HG03575 (cell line): ENCODE measurements at regions not wholly inside any gene's neighbourhood (a gene's known extent, or its start where the extent isn't known, plus 50 kb on each side); places are given as distances from the start of the nearest gene placed in this dataset.

Source experiments
- ATAC-seq: cut with Tn5 transposase; IDR thresholded peaks from one replicate; pipeline ENCODE4 v1.9.1; 2021; ENCODE audit not compliant: unreplicated experiment, insufficient number of reproducible peaks, low FRiP score; ENCODE audit errors: extremely low read depth

- ATAC-seq, result no peak
Measured at GRCh38 chr6:155974811-155975323, 519.2 kb upstream of the NOX3 start.

- no peak for ATAC-seq
Measured at GRCh38 chr6:155974359-155974758, 518.7 kb upstream of the NOX3 start.

DNA sequence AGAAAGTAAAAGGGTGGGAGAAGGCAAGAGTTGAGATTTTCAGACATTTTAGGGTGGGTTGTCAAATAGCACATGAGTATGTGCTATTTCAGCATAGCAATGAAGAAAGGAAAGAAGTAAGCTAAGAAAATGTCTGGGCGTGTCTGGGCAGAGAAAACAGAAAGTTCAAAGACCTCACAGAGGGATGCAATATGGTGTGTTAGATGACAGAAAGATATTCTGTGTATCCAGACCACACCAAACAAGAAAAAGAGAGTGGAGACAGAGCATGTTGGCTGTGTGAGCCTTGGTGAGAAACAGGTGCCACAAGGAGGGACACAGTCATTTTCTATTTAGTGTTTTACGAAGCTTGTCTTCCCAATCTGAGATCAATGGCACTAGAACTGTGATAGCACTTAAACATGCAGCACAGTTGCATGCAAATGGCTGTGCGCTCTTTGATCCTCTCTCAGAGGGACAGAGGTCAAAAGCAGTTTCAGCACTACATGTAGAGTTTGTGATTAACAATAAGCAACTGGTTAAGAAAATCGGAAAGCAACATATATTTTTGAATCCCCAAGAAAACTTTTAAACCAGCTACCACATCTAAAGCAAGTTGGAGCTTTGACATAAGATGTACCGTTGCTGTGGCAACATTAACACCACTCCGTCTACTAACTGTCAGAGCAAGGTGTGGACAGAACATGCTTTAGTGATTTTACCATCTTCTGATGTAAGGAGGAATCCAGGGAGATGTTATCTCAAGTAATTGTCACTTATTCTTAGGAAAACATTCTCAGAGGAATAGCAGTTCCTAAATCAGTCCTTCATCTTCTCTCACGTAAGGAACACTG is 515.5 kb upstream of the NOX3 start:
- no peak for ATAC-seq

- ATAC-seq, result no peak
Measured at GRCh38 chr6:155970472-155970871, 514.8 kb upstream of the NOX3 start.

- ATAC-seq, result no peak
Measured at GRCh38 chr6:155968921-155969320, 513.3 kb upstream of the NOX3 start.

- no peak for ATAC-seq
Measured at GRCh38 chr6:155967322-155967721, 511.7 kb upstream of the NOX3 start.

DNA sequence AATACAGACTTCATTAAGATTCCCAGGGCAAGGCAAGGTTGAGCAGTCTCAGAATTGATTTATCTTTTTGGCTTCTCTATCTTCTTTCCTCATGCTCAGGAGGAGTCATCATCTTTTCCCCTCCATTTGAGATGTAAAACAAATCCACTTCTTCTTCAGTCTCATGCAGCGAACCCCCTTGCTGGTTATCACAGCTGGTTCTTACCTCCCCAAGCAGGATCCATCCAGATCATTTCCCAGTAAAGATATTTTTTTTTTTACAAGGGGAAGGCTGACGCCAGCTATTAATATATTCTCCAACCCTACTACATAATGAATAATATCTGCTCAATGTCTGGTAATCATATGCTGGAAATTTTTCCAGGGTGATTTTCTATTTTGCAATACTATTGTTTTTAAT is 508.9 kb upstream of the NOX3 start:
- ATAC-seq, result no peak

DNA sequence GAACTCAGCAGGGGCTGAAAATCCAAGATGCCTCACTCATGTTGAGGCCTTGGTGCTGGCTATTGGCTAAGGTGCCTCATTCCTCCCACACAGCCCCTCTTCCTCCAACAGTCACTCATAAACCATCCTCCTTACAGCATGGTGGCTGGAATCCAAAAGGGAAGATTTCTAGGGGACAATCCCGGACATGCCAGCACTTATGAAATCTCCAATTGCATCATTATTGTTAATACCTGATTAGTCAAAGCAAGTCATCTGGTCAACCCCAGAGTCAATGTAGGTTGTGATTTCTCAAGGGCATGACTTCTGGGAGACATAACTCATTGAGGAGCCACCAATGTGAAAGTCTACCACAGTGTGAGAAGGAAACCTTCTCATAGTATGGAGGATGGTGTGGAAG is 506.6 kb upstream of the NOX3 start:
- no peak for ATAC-seq

DNA sequence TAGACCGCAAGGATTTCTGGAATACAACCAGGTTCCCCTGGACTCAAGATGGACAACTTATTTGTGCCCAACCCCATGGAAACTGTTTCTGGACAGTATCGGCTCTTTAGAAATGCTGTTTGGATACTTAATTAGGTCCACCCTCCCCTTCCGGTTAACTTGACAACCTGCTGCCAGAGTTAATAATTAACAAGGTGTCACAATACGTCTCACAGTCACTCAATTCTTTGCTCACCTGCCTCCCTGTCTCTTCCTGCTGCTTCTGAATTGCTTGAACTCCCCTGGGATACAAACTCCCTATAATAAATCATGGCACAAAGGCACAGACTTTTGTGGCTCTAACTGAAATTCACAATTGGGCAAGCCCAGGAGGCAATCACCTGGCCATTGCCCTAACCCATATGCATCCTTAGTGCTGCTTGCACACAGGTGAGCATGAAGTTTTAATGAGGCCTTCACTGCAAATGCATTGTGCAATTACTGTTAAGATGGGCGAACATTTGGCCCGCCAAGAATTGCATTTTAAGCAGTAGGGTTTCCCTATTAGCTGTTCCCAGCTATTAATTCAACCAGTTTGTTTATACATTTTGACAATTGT is 504.4 kb upstream of the NOX3 start:
- ATAC-seq, result no peak

DNA sequence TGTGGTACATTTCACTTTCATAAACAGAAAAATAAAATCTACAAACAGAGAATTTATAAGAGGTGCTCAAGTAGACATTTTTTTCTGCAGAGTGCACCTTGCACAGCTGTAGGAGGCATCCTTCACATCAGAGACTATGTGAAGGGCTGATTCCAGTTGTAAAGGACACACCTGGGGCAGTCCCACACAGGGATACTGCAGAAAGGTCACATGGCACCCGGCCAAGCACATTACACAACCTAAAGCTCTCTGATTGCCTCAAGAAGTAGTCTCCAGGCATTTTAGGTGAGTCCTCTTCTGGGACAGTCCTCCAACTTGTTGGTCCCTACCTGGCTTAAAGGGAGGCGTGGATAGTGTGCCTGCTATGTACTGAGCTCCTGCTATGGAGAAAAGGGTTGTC is 502.9 kb upstream of the NOX3 start:
- ATAC-seq, result no peak

GRCh38 chr6:155955038-155955437 is 499.4 kb upstream of the NOX3 start:
- no peak for ATAC-seq

DNA sequence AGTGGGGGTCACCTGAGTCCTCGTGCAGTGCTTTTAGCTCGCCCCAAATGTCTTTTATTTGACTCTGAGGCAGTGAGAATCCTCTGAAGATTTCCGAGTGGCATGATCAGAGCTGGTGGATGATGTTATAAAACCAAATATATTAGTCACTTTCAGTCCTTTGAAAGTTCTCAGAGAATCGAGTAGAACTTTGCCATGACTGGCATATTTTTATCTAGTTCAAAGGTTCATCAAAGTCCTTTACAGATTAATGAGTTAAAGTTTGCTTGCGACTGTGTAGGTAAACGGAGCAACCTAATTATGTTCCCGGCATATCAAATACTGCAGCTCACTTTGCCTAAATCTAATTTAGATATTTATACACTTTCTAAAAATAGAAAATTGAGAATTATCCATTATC is 498.5 kb upstream of the NOX3 start:
- ATAC-seq, result no peak

GRCh38 chr6:155949256-155949655 is 493.6 kb upstream of the NOX3 start:
- no peak for ATAC-seq

DNA sequence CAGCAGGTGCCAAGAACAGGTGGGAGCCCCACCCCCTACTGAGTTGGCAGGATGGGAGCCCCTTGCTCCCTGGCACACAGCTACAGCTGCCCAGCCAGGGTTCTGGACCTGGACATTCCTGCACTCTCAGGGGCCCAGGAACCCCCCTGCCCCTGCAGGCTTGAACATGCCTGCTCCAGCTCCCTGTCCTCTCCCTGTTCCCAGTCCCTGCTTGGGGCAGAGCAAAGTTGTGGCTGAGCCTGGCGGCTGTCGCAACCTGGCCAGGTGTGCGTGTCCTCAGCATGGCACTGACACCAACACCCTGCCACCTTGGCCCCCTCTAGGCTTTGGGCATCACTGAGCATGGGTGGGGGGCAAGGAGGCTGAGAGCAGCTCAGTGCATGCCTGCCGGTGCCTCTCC is 491.2 kb upstream of the NOX3 start:
- no peak for ATAC-seq

GRCh38 chr6:155943635-155944034 is 488.0 kb upstream of the NOX3 start:
- ATAC-seq, result no peak

- ATAC-seq, result no peak
Measured at GRCh38 chr6:155939253-155939652, 483.6 kb upstream of the NOX3 start.

- ATAC-seq, result no peak
Measured at GRCh38 chr6:155936551-155936950, 480.9 kb upstream of the NOX3 start.

- ATAC-seq, result no peak
Measured at GRCh38 chr6:155936127-155936526, 480.5 kb upstream of the NOX3 start.

DNA sequence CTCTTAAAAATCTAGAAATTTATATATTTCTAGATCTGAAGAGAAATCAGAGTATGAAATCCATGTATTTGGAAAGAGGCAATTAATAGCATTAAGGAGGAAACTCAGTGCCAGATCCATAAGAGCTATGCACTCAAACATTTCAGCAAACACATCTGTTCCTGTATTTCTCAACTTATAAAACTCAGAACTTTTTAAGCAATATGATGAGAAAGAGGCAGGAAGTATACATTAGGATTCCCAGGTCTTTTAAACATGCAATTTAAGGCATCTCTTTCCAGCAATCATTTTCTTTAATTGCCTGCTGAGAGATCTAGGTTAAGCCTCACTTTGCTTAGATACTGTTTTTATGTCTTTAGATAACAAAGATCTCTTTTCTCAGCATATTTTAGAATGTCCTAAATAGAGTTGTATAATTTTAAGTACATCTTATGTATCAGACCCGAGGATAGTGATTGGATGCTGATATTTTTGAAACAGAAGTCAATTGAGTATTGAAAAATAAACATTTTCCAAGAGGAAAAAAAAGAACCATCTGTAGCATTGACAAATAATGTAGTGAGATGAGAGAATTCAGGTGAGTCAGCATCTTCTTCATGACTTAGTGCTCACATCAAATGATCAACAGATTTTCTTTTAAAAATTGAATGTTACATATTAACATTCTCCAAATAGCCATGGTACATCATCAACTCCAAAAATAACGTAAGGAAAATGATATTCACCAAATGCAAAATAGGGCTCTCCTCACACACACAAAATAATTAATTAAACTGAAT is 461.4 kb upstream of the NOX3 start:
- no peak for ATAC-seq

DNA sequence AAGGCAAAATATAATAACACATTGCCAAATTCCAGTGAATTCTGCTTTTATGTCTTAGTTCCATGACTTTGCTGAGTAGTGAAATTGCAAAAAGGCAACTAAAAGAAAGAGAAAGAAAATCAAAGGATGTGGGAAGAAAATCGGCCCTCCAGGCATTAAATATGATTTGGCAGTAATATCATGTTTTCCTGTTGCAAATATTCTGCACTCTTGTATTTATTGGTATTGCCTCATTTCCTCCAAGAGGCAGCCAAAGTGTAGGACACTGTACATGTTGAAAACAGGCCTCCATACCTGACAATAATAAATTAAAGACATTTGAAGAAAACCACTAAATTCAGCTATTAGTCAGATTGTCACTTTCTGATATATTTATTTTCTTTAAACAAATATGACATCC is 460.0 kb upstream of the NOX3 start:
- no peak for ATAC-seq
